T47D (cell line): ENCODE measurements at regions not wholly inside any gene's neighbourhood (a gene's known extent, or its start where the extent isn't known, plus 50 kb on each side); places are given as distances from the start of the nearest gene placed in this dataset.
A peak's percentile ranks its signal among the peaks of the same experiment; 100 is the strongest.

ENCODE experiments used
- DNase-seq, 2 experiments: peaks; one replicate each; pipeline versions ENCODE4 v3.0.0 to v3.0.0-alpha.2; 2011 to 2012; ENCODE audit warnings: low read depth in 1 of 2, low spot score in 1 of 2
- JUND ChIP-seq: IDR thresholded peaks from 2 replicates; pipeline ENCODE4 v1.6.1; 2012; ENCODE audit warnings: low read depth
- in situ Hi-C: cut with HindIII; loops from 2 replicates; pipeline ENCODE4 v1.10.0; 2016; ENCODE audit warnings: low sequenced_read_pairs, low pct_unique_long_range_greater_than_20kb

DNA sequence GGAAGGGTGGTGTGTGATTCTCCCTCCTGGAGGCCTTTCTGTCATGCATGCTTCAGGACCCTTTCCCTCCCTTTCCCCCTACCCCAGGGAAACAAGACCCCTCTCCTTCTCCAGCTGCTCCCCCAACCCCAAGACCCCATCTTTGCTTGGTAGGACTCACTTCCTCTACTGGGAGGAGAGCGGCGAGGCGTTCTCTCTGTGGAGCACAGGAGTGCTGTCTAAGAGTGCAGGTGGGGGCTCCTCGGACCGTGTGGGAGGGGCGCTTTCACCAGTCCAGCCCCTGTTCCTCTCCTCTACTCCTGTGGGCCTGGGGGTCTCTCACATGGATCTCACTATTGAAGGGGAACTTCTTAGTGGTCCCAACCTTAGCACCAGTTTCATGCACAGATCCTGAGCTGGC is 456.1 kb upstream of the ASIC2 start:
- in situ Hi-C loops: no loop called here
- no peak for DNase-seq
- TF ChIP-seq JUND: no peak

DNA sequence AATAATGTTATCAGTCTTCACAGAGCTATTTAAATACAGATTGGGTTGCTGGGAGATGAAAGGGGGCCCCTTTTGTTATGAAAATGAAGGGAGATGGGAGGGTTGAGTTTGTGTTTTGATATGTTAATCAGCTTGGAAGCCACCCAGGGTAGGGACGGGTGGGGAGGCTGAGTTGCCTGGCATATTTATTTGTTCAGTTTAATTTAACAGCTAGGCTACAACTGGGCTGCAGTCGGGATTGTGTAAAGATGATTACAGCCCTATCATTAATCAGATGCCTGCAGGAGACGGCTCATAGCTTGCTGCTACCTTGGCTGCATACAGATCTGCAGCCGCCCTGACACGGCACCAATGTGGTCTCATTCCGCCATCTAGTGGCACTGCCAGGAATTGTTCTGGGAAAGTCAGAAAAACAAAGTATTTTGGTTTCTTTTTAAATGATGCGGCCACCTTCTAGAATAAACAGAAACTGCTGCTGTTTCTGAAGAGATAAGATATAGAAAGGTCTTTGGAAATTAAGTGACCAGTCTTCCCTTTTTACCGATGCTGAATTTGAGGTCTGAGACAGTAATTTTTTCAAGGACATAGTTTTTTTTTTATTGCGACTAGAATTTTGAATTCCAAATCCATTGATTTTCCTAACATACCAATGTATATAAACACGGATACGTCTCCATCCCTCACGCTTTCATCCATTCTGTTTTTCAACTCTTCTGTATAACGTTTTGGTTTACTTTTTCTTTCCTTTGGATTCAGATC is 458.0 kb upstream of the ASIC2 start:
- no peak for TF ChIP-seq JUND
- in situ Hi-C loops: no loop called here
- peak; percentile 32 to 72 for DNase-seq

DNA sequence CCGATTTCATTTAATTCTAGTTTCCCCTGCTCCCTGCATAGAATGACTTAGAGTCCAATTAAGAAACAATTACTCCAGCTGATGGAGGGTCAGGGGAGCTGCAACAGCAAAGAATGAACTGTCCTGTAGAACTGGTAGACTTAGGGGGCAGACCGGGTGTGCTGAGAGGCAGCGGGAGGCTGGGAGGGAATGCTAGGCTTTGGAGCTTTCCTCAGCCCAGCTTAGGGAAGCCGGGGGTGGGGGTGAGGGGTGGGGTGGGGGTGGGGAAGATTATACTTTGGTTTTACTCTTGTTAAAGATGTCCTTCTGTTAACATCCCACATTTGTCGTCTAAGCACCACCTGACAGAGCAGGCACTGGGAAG is 458.6 kb upstream of the ASIC2 start:
- in situ Hi-C loops: no loop called here
- DNase-seq: no peak
- no peak for TF ChIP-seq JUND

DNA sequence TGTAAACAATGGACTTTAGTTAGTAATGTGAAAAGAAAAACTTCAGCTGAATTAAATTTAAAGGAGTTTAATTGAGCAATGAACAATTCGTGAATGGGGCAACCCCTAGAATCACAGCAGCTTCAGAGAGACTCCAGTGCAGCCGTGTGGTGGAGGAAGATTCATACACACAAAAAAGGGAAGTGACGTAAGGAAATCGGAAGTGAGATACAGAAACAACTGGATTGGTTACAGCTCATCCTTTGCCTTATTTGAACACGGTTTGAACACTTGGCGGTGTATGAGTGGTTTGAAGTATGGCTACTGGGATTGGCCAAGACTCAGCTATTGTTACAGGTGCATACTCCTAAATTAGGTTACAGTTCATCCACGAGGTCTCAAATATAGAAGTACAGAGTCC is 460.4 kb upstream of the ASIC2 start:
- DNase-seq: peak in 1 of 2 experiments; percentile 9
- no peak for TF ChIP-seq JUND
- in situ Hi-C loops: no loop called here

DNA sequence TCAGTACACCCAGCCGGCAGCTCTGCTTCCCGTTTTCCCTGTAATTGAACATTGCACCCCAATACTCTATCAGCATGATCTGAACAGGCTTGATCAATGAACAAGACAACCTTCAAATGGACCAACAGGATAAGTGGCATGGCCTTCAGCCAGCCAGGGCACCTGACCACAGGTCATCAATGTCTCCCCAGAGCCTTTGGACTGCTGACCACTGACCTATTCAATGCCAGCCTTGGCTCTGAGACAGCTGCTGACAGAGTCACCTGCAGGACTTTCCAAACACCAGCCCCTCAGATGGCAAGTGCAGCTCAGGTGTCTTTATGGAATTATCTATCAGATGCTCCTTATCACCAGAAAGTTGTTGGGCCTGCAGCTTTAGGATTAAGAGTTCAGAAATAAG is 462.9 kb upstream of the ASIC2 start:
- no peak for TF ChIP-seq JUND
- in situ Hi-C loops: no loop called here
- no peak for DNase-seq

DNA sequence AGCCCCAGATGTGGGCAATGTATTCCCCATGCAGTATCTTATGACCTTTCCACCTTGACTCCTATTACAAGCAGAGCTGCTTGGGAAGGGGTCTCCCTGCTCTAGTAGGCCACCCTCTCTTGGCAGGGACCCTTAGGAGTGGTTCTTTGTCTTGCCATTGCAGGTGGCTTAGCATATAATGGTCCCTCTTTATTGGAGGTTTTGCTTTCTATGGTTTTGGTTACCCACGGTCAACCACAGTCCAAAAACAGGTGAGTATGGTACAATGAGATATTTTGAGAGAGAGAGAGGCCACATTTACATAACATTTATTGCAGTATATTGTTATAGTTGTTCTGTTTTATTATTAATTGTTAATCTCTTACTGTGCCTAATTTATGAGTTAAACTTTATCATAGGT is 472.8 kb upstream of the ASIC2 start:
- no peak for DNase-seq

DNA sequence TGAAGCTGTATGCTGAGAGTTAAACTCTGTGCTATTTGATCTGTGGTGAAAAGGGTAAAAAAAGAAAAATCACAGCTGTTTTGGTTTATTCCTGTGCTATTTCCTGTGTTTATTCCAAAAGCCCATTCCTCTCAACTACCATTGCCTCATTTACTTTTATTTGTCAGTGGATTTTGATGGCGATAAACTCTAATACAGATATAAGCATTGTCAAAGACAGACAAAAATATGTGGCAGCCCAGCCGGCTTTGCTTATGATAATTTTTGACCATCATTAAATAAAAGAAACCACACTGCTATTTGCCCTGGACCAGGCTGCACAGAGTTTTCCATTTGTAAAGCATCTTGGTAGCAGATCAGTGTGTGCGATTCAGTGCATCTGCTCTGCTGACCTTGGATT is 473.6 kb upstream of the ASIC2 start:
- DNase-seq: no peak
- in situ Hi-C loops: no loop called here
- no peak for TF ChIP-seq JUND

More for the DNA sequence above, 472.8 kb upstream of the ASIC2 start:
- in situ Hi-C loops: no loop called here
- TF ChIP-seq JUND: no peak

DNA sequence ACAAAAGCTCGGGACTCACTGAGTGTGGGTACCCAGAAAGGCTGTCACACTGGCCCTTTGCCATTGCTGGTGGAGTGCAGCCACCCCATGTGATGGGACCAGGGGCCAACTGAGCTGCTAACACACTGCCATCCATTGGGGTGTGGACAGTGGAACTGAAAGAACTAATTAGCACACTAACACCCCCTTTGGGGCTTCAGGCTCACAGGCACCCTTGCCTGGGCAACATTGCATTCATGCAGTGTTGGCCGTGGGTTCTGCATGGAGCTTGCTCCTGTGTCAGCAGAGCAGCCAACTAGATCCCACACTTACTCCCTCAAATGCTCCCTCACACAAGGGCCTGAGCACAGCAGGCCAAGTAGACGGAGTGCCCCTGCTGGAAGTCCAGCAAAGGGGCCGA is 476.0 kb upstream of the ASIC2 start:
- no peak for DNase-seq
- in situ Hi-C loops: no loop called here
- TF ChIP-seq JUND: no peak

DNA sequence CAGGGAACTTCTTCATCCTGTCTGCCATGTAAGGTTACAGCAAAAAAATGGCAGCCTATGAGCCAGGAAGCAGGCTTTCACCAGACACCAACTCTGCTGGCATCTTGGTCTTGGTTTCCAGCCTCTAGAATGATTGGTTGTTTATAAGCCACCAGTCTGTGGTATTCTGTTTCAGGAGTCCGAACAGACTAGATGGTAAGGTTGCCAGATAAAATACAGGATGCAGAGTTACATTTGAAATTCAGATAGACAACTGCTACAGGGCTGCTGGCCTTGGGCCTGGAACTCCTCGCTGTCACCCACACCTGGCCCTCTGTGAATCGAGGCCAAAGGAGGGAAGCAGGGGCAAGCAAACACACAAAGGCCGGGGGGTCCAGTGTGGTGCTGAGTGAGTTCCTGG is 478.8 kb upstream of the CCL2 start:
- no peak for TF ChIP-seq JUND
- no peak for DNase-seq
- in situ Hi-C loops: no loop called here

DNA sequence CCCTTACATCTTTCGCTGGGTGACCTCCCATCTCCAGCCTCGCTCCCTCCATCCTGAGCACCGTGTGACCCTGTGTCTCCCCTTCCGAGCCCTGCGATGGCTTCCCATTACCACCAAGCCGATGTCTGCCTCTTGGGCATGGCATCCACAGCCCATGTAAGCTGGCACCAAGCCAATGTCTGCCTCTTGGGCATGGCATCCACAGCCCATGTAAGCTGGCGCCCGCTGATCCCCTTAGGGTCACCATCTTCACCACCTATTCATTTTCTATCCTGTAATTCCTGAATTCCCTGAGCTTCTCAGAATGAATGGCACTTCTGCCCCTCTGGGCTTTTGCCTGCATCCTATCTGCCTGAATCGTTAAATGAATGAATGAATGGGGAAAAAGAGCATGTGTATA is 478.2 kb upstream of the CCL2 start:
- no peak for DNase-seq
- TF ChIP-seq JUND: no peak
- in situ Hi-C loops: no loop called here

DNA sequence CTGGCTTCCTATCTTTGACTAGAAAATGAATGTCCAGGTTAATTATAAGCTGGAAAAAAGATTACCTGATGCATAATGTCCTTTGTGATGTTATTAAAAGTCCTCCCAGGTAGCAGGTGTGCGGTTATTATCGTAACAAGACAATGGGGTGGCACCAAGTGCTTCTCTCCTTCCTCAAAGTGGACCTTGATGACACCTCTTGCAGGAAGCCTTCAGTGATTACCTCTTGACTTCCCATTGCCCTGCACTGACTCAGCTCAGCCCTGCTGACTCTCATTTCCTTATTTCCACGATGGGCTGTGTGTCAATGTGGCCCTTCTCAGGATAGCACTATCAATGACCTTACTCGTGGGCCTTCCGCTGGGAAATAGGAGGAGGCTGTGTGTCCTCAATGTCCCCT is 477.4 kb upstream of the CCL2 start:
- in situ Hi-C loops: no loop called here
- TF ChIP-seq JUND: no peak
- no peak for DNase-seq

DNA sequence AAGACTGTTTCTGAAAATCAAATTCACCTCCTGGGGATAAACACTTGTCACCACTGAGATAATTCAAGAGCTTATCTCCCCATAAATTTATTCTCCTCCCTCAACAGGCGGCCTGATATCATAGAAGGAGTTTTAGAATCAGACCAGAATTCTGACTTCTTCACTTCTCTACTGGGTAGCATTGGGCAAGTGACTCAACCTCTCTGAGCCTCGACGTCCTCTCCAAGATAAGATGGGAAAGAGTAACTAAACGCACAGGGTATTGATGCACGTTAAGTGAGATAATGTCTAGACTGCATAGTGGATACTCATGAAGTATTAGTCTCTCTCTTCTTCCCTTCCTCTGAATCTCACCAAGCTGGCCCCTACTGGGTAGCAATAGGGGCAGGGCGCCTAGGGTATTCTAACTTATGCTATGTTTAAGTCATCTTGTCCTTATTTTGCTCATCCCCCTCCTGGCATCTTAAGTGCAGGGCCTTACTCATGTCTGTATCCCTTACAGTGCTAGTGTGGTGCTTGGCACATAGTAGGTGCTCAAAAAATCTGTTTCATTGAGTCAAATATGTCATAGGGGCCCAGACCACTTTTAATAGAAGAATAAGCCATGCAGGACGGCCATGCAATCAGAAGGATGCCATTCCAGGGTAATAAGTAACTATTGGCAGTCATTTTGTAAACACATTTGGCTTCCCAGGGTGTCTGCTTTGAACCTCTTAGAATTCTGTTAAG is 476.4 kb upstream of the CCL2 start:
- no peak for TF ChIP-seq JUND
- in situ Hi-C loops: no loop called here
- DNase-seq: no peak

DNA sequence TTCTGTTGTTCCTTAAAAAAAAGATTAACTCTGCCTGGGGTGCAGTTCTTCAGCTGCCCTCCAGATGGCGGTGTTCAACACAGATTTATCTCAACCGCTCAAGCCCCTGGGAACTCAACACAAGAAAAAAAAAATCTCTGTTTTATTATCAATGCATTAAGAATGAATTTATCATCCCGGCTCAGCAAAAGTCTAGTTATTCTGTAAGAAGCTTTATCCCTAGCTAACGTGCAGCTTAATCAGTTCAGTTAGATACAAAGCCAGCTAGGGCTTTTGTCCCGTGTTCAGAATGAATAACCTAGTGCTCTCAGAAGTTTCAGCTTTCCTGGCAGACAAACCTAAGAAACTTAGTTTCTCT is 475.9 kb upstream of the CCL2 start:
- TF ChIP-seq JUND: no peak
- DNase-seq: peak; percentile 51 to 64
- in situ Hi-C loops: no loop called here

DNA sequence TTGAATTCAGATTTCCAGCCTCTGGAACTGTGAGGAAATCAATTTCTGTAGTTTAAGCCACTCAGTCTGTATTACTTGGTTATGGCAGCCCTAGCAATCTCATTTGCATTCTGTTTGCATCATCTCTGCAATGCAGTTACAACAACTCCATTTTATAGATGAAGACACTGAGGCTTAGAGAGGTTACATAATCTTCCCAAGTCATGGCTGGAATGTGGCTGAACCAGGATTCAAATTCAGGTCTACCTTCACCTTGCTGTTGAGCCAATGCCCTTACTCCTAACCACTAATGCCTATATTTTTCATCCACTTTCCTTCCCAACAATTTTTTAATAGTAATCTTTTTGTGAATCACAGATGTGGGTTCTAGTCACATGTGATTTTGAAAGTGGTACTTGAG is 469.8 kb upstream of the CCL2 start:
- no peak for DNase-seq
- in situ Hi-C loops: no loop called here
- no peak for TF ChIP-seq JUND
